ENCODE measurements at regions not wholly inside any gene's neighbourhood (a gene's known extent, or its start where the extent isn't known, plus 50 kb on each side); places are given as distances from the start of the nearest gene placed in this dataset.

GRCh38 chr16:72458035-72458434 is 286.1 kb upstream of the PMFBP1 start:
- Histone ChIP-seq H3K27ac (ENCODE audit: extremely low read depth, low read depth, low read length) (no peak overlapping the region), H3K9me3 (replicated peaks; ENCODE audit: control insufficient read depth, insufficient read depth, low read depth, low read length) (no peaks in the 10 kb centered on the region), H3K27me3 (ENCODE audit: control insufficient read depth in 2 of 2, insufficient read depth in 2 of 2, low read length in 2 of 2) (no peaks in the 10 kb centered on the region), H4K20me1 (replicated peaks; ENCODE audit: control insufficient read depth, insufficient read depth, low read length) (no peaks in the 10 kb centered on the region), H3K4me2 (ENCODE audit: insufficient read depth, low read length) (no peak overlapping the region), H3K79me2 (ENCODE audit: control insufficient read depth, insufficient read depth, low read length) (no peaks in the 10 kb centered on the region), H3K4me1 (replicated peaks in 1 of 2; ENCODE audit: control insufficient read depth in 2 of 2, insufficient read depth in 2 of 2, low read length in 2 of 2) (no peaks in the 10 kb centered on the region), H3K36me3 (ENCODE audit: control insufficient read depth, insufficient read depth, low read length) (no peaks in the 10 kb centered on the region), H3K9ac (ENCODE audit: insufficient read depth in 1 of 2, low read depth in 2 of 2, low read length in 2 of 2) (no peak overlapping the region), H2AFZ (ENCODE audit: low read depth, low read length) (no peak overlapping the region), H3K9me1 (ENCODE audit: control insufficient read depth, insufficient read depth, low read length) (no peaks in the 10 kb centered on the region), H3K4me3 (no peak overlapping the region)
- intact Hi-C loops (cut with micrococcal nuclease) (no loop called here), in situ Hi-C loops (cut with MboI) (no loop called here)
- ATAC-seq (no peak), DNase-seq (ENCODE audit: extremely low read depth in 1 of 4, low spot score in 3 of 4) (no peak), FAIRE-seq (no peak)
- POLR2A ChIA-PET: interaction anchor here (1.5 kb wide), 1 partner anchor 18 kb away, joined by 3 read pairs; no protein-coding TSS in a partner anchor
- TF ChIP-seq FOXA1 (IDR thresholded peaks at IDR 0.05; ENCODE audit: borderline replicate concordance) (no peak), HLTF (IDR thresholded peaks at IDR 0.05) (no peak), TCFL5 (CRISPR knock-in tag; conservative IDR thresholded peaks at IDR 0.05) (no peak), C11orf30 (IDR thresholded peaks at IDR 0.05; ENCODE audit: low read depth) (no peak), MED1 (CRISPR knock-in tag; IDR thresholded peaks at IDR 0.05; ENCODE audit: borderline replicate concordance) (no peak), ESRRA (IDR thresholded peaks at IDR 0.05; ENCODE audit: borderline replicate concordance, low read depth) (no peak), TBP (optimal IDR thresholded peaks at IDR 0.05; ENCODE audit: low read depth, low read length) (no peak), CBX2 (IDR thresholded peaks at IDR 0.05; ENCODE audit: insufficient read depth, low read length, poor library complexity, severe bottlenecking) (no peak), U2AF1 (optimal IDR thresholded peaks at IDR 0.05; ENCODE audit: low read depth, low read length) (no peak), MAFK (IDR thresholded peaks at IDR 0.05; ENCODE audit: low read length) (no peak), ZBTB7A (IDR thresholded peaks at IDR 0.05; ENCODE audit: borderline replicate concordance, control insufficient read depth, low read depth, low read length) (no peak), MTA1 (IDR thresholded peaks at IDR 0.05; ENCODE audit: borderline replicate concordance) (no peak), NCOA6 (IDR thresholded peaks at IDR 0.05) (no peak)
- TF ChIP-seq, protein P1, sequence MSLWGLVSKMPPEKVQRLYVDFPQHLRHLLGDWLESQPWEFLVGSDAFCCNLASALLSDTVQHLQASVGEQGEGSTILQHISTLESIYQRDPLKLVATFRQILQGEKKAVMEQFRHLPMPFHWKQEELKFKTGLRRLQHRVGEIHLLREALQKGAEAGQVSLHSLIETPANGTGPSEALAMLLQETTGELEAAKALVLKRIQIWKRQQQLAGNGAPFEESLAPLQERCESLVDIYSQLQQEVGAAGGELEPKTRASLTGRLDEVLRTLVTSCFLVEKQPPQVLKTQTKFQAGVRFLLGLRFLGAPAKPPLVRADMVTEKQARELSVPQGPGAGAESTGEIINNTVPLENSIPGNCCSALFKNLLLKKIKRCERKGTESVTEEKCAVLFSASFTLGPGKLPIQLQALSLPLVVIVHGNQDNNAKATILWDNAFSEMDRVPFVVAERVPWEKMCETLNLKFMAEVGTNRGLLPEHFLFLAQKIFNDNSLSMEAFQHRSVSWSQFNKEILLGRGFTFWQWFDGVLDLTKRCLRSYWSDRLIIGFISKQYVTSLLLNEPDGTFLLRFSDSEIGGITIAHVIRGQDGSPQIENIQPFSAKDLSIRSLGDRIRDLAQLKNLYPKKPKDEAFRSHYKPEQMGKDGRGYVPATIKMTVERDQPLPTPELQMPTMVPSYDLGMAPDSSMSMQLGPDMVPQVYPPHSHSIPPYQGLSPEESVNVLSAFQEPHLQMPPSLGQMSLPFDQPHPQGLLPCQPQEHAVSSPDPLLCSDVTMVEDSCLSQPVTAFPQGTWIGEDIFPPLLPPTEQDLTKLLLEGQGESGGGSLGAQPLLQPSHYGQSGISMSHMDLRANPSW (CRISPR knock-in tag; IDR thresholded peaks at IDR 0.05): no peak
- BruUV-seq (replicated peaks): no TSS peak
- CTCF ChIA-PET (ENCODE audit: low intra/inter-chr PET ratio): no interaction called here
- 15% methylated on average over 2 of the region's 2 CpGs for WGBS (ENCODE audit: insufficient coverage, low coverage, missing lambda C conversion rate)

Measured in K562 (cell line).